Mucosa of descending colon (tissue), 3 donors: ENCODE measurements at regions not wholly inside any gene's neighbourhood (a gene's known extent, or its start where the extent isn't known, plus 50 kb on each side); places are given as distances from the start of the nearest gene placed in this dataset.

ENCODE experiments used
- ATAC-seq: fragments of 200-7000 bp; cut with Tn5 transposase; one replicate; pipeline ENCODE4 v1.9.1; 2020; ENCODE audit warnings: mild to moderate bottlenecking, moderate library complexity
- DNase-seq, 3 donors: peaks; one replicate each; pipeline ENCODE4 v3.0.0-alpha.2; 2020
- H3K36me3 ChIP-seq: fragments of 200-600 bp; one replicate; pipeline ENCODE4 v1.8.0; 2021; ENCODE audit warnings: low read depth, mild to moderate bottlenecking
- H3K4me1 ChIP-seq: fragments of 200-600 bp; one replicate; pipeline ENCODE4 v1.8.0; 2021; ENCODE audit warnings: low read depth, mild to moderate bottlenecking
- H3K4me3 ChIP-seq: fragments of 200-600 bp; one replicate; pipeline ENCODE4 v1.8.0; 2021; ENCODE audit warnings: mild to moderate bottlenecking
- H3K9me3 ChIP-seq: fragments of 200-600 bp; one replicate; pipeline ENCODE4 v1.8.0; 2021; ENCODE audit warnings: mild to moderate bottlenecking
- intact Hi-C, 2 donors: fragments of 100-400 bp; cut with DNase I in 1 of 2; cut with micrococcal nuclease in 1 of 2; formaldehyde crosslinking; loops; one replicate each; pipeline versions ENCODE4 v1.11.0 to v1.11.1; 2022; cut with DNase I, micrococcal nuclease
- TF ChIP-seq, protein P1 (sequence below): fragments of 200-600 bp; IDR thresholded peaks from one replicate; pipeline ENCODE4 v1.8.0; 2022; ENCODE audit warnings: antibody characterized with exemption, mild to moderate bottlenecking
- donor health status: DM: no; HTN: no; CAD: no; lungs with moderate emphysema.
- donor health status: DM: no; HTN: no; CAD: no.
- donor health status: DM: no; HTN: yes; CAD: no.

GRCh38 chr20:19070681-19071445 lies 141.6 kb upstream of the SLC24A3 start:
- intact Hi-C loops = no loop called here
- no peak for DNase-seq
- no peaks in the 10 kb centered on the region for H3K4me1 ChIP-seq
- no peak overlapping the region for H3K4me3 ChIP-seq
- TF ChIP-seq, protein P1, sequence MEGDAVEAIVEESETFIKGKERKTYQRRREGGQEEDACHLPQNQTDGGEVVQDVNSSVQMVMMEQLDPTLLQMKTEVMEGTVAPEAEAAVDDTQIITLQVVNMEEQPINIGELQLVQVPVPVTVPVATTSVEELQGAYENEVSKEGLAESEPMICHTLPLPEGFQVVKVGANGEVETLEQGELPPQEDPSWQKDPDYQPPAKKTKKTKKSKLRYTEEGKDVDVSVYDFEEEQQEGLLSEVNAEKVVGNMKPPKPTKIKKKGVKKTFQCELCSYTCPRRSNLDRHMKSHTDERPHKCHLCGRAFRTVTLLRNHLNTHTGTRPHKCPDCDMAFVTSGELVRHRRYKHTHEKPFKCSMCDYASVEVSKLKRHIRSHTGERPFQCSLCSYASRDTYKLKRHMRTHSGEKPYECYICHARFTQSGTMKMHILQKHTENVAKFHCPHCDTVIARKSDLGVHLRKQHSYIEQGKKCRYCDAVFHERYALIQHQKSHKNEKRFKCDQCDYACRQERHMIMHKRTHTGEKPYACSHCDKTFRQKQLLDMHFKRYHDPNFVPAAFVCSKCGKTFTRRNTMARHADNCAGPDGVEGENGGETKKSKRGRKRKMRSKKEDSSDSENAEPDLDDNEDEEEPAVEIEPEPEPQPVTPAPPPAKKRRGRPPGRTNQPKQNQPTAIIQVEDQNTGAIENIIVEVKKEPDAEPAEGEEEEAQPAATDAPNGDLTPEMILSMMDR = no peak
- H3K36me3 ChIP-seq = no peaks in the 10 kb centered on the region
- H3K9me3 ChIP-seq = peaks cover 1% of the 10 kb centered on the region
- no peak for ATAC-seq

- intact Hi-C loops = no loop called here
- no peaks in the 10 kb centered on the region for H3K9me3 ChIP-seq
- no peaks in the 10 kb centered on the region for H3K36me3 ChIP-seq
- TF ChIP-seq, protein P1 = no peak
- no peak overlapping the region for H3K4me3 ChIP-seq
- no peaks in the 10 kb centered on the region for H3K4me1 ChIP-seq
- ATAC-seq (no peak), DNase-seq (no peak)
Observed at GRCh38 chr20:19071446-19071725, 141.1 kb upstream of the SLC24A3 start.

GRCh38 chr20:19071902-19072498 lies 140.4 kb upstream of the SLC24A3 start:
- H3K4me1 ChIP-seq = no peaks in the 10 kb centered on the region
- no peak for ATAC-seq
- TF ChIP-seq, protein P1 = no peak
- intact Hi-C loops = no loop called here
- DNase-seq = no peak
- no peak overlapping the region for H3K4me3 ChIP-seq
- H3K36me3 ChIP-seq = no peaks in the 10 kb centered on the region
- H3K9me3 ChIP-seq = no peaks in the 10 kb centered on the region

GRCh38 chr20:19072988-19073387 lies 139.5 kb upstream of the SLC24A3 start:
- Histone ChIP-seq H3K9me3 (no peaks in the 10 kb centered on the region), H3K4me1 (no peaks in the 10 kb centered on the region), H3K36me3 (no peaks in the 10 kb centered on the region), H3K4me3 (no peak overlapping the region)
- DNase-seq (no peak), ATAC-seq (no peak)
- intact Hi-C loops = no loop called here
- TF ChIP-seq, protein P1 = no peak

DNA sequence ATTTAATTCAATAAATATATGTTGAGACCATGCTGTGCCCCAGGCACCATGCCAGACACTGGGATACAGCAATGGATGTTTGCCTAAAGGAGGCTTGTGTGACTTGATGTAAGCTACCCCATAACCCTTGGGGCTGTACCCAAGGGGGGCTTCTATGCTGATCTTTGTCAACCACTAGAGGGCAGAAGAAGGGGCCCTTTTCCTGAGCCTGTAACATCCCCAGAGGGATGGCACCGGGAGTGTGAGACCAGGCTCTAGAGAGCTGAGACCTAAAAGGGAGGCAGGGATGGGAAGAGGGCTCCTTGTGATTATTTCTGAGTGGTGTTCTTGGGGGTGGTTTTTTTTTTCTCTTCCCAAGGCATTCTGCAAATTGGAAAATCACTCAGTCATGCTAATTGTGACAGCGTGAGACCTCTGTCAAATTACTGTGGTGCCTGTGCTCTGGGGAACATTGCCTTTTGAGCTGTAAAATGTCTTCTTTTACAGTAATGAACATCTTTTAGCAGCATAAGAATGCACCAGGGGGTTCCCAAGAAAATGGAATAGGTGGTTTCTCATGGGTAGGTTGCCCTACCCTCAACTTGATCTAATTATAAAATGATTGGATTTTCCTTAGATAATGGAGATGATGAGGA lies 138.7 kb upstream of the SLC24A3 start:
- intact Hi-C loops = no loop called here
- Histone ChIP-seq H3K36me3 (no peaks in the 10 kb centered on the region), H3K4me3 (no peak overlapping the region), H3K4me1 (no peaks in the 10 kb centered on the region), H3K9me3 (no peaks in the 10 kb centered on the region)
- DNase-seq = no peak
- TF ChIP-seq, protein P1 = peak; percentile 13
- ATAC-seq = peak; percentile 55
